HG03066 (cell line): ENCODE measurements at regions not wholly inside any gene's neighbourhood (a gene's known extent, or its start where the extent isn't known, plus 50 kb on each side); places are given as distances from the start of the nearest gene placed in this dataset.

ENCODE experiments used
- ATAC-seq: cut with Tn5 transposase; IDR thresholded peaks from one replicate; pipeline ENCODE4 v1.9.1; 2021; ENCODE audit warnings: low read depth; ENCODE audit not compliant: unreplicated experiment

DNA sequence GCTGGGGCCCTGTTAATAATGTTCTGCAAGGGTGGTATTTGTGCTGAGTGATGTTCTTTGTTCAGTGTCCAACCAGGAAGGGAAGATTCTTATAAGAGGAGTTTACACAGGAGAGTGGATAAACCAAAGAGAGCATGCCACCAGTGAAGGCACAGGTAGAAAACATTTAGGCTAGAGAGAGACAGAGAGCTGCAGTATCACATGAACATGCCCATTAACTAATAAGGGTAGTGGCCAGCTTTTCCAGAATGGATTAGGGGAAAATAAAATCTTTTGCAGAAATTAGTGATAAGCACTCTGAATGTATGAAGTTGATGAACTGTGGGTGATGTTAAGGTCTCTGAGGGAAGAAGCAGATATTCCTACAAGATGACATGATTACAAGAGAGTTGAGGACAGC is 54.1 kb upstream of the PRLR start:
- ATAC-seq: no peak

DNA sequence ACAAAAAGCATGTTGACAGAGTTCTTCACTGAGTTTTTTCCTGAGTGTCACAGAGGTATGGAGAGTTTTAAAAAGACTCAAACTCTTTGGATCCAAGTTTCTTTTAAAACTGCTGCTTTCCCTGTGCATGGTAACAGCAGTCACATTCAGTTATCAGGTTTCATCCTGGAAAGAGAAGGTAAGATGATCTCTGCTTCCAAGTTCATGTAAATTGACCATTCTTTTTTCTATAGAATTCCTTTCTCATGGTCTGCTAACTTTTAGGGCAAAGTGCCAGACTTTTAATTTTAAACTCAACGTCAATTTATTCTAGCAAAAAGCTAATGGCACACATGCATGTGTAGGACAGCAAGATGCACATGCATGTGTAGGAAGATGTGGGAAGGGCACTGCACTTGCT is 52.5 kb upstream of the PRLR start:
- ATAC-seq: no peak

DNA sequence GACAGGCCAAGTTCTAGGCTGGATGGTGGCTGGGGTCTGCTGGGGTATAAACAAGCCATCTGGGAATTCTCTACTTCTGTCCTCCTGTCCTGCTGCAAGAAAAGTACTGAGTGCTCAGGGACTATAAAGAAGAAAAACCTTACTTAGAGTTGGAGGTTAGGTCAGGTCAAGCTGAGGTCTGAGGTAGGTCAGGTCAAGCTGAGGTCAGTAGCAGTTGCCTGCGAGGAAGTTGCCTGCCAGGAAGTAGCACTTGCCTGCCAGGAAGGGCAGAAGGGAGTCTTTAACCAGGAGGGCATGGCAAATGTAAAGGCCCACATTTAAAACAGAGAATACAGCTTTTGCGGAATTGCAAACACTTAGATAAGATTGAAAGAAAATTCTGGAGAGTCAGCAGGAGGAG is 51.3 kb upstream of the PRLR start:
- ATAC-seq: no peak
